Astrocyte (in vitro differentiated cells and primary cell): ENCODE measurements at regions not wholly inside any gene's neighbourhood (a gene's known extent, or its start where the extent isn't known, plus 50 kb on each side); places are given as distances from the start of the nearest gene placed in this dataset.

Source experiments
- DNase-seq: peaks from one replicate; pipeline ENCODE4 v3.0.0-alpha.2; 2010; ENCODE audit warnings: low read depth
- FAIRE-seq: peaks from 2 replicates; lab custom pipeline; 2011; peaks lifted over from hg19 to GRCh38; lab: Jason Lieb, UNC
- H2AFZ ChIP-seq: 2 replicates; pipeline ENCODE4 v1.6.0; 2012; ENCODE audit warnings: low read depth, low read length, inconsistent platforms
- H3K27ac ChIP-seq: 2 replicates; pipeline ENCODE4 v1.5.1; 2011; ENCODE audit warnings: low read depth, low read length, inconsistent platforms
- H3K27me3 ChIP-seq: 2 replicates; pipeline ENCODE4 v1.6.0; 2011; ENCODE audit warnings: low read length, inconsistent platforms; ENCODE audit not compliant: insufficient read depth
- H3K36me3 ChIP-seq: 2 replicates; pipeline ENCODE4 v1.5.1; 2011; ENCODE audit warnings: low read length, inconsistent platforms; ENCODE audit not compliant: insufficient read depth
- H3K4me1 ChIP-seq: 2 replicates; pipeline ENCODE4 v1.5.1; 2011; ENCODE audit warnings: low read length, inconsistent platforms; ENCODE audit not compliant: insufficient read depth
- H3K4me2 ChIP-seq: 2 replicates; pipeline ENCODE4 v1.6.0; 2012; ENCODE audit warnings: low read length, inconsistent platforms
- H3K4me3 ChIP-seq: 2 replicates; pipeline ENCODE4 v1.5.1; 2011; ENCODE audit warnings: low read depth, mild to moderate bottlenecking, low read length, inconsistent platforms; ENCODE audit not compliant: insufficient read depth
- H3K79me2 ChIP-seq: 2 replicates; pipeline ENCODE4 v1.6.0; 2012; ENCODE audit warnings: mild to moderate bottlenecking, low read length, inconsistent platforms; ENCODE audit not compliant: insufficient read depth
- H3K9ac ChIP-seq: 2 replicates; pipeline ENCODE4 v1.6.0; 2012; ENCODE audit warnings: mild to moderate bottlenecking, low read length, inconsistent platforms
- H3K9me3 ChIP-seq: 2 replicates; pipeline ENCODE4 v1.5.1; 2012; ENCODE audit warnings: low read depth, mild to moderate bottlenecking, low read length, inconsistent platforms; ENCODE audit not compliant: insufficient read depth
- H4K20me1 ChIP-seq: 2 replicates; pipeline ENCODE4 v1.6.0; 2012; ENCODE audit warnings: low read length, inconsistent platforms; ENCODE audit not compliant: insufficient read depth
- H3K27ac Mint-ChIP-seq: one replicate; pipeline ENCODE4 v1.8.0; 2021; ENCODE audit warnings: mild to moderate bottlenecking, mixed read lengths; ENCODE audit not compliant: unreplicated experiment
- H3K27me3 Mint-ChIP-seq: one replicate; pipeline ENCODE4 v1.8.0; 2021; ENCODE audit warnings: low read depth, mixed read lengths; ENCODE audit not compliant: unreplicated experiment
- H3K36me3 Mint-ChIP-seq: one replicate; pipeline ENCODE4 v1.8.0; 2021; ENCODE audit warnings: low read depth, mixed read lengths; ENCODE audit not compliant: unreplicated experiment
- H3K4me1 Mint-ChIP-seq: one replicate; pipeline ENCODE4 v1.8.0; 2021; ENCODE audit warnings: low read depth, mixed read lengths; ENCODE audit not compliant: unreplicated experiment
- H3K4me3 Mint-ChIP-seq: one replicate; pipeline ENCODE4 v1.8.0; 2021; ENCODE audit warnings: mild to moderate bottlenecking, moderate library complexity, mixed read lengths; ENCODE audit not compliant: unreplicated experiment
- H3K9me3 Mint-ChIP-seq: one replicate; pipeline ENCODE4 v1.8.0; 2021; ENCODE audit warnings: mild to moderate bottlenecking, mixed read lengths; ENCODE audit not compliant: unreplicated experiment
- EZH2 ChIP-seq: IDR thresholded peaks from 2 replicates; pipeline ENCODE4 v1.6.1; 2012; ENCODE audit warnings: mild to moderate bottlenecking, low read length, inconsistent platforms; ENCODE audit not compliant: insufficient read depth
- TF ChIP-seq, protein P1 (sequence below): IDR thresholded peaks from 2 replicates; pipeline ENCODE4 v1.5.1; 2011; ENCODE audit warnings: low read depth, mild to moderate bottlenecking, inconsistent platforms, low read length, moderate library complexity; ENCODE audit not compliant: insufficient read depth

DNA sequence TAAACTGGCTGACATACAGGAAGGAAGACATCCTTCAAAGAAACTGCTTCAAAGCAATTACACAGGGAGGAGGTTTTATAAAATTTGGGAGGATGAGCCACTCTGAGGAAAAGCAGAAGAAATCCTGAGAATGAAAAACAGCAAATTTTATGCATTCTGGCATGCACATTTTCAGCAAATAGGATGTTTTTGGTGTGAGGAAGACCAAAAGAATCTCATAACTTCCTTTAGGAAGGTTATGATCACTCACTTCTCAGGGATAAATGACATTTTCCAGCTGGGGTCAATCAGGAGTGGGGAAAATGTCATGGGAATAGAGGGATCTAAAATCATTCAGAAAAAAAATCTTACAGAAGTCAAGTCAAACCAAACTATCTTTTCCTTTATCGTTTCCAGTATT, 371.7 kb upstream of the CNTN6 start:
- peaks cover 4% of the 10 kb centered on the region for H3K9me3 Mint-ChIP-seq
- FAIRE-seq (no peak), DNase-seq (no peak)
- Histone ChIP-seq H3K9ac (no peak overlapping the region), H3K4me2 (no peak overlapping the region), H3K79me2 (no peaks in the 10 kb centered on the region), H3K4me3 (no peak overlapping the region), H3K27ac (no peak overlapping the region), H3K27me3 (no peaks in the 10 kb centered on the region), H4K20me1 (no peaks in the 10 kb centered on the region), H3K9me3 (no peaks in the 10 kb centered on the region), H2AFZ (no peak overlapping the region), H3K4me1 (no peaks in the 10 kb centered on the region), H3K36me3 (no peaks in the 10 kb centered on the region)
- no peaks in the 10 kb centered on the region for H3K27me3 Mint-ChIP-seq
- no peaks in the 10 kb centered on the region for H3K36me3 Mint-ChIP-seq
- H3K4me3 Mint-ChIP-seq: no peak overlapping the region
- no peak overlapping the region for H3K27ac Mint-ChIP-seq
- no peaks in the 10 kb centered on the region for H3K4me1 Mint-ChIP-seq
- no peak for TF ChIP-seq EZH2
- TF ChIP-seq, protein P1, sequence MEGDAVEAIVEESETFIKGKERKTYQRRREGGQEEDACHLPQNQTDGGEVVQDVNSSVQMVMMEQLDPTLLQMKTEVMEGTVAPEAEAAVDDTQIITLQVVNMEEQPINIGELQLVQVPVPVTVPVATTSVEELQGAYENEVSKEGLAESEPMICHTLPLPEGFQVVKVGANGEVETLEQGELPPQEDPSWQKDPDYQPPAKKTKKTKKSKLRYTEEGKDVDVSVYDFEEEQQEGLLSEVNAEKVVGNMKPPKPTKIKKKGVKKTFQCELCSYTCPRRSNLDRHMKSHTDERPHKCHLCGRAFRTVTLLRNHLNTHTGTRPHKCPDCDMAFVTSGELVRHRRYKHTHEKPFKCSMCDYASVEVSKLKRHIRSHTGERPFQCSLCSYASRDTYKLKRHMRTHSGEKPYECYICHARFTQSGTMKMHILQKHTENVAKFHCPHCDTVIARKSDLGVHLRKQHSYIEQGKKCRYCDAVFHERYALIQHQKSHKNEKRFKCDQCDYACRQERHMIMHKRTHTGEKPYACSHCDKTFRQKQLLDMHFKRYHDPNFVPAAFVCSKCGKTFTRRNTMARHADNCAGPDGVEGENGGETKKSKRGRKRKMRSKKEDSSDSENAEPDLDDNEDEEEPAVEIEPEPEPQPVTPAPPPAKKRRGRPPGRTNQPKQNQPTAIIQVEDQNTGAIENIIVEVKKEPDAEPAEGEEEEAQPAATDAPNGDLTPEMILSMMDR: no peak

DNA sequence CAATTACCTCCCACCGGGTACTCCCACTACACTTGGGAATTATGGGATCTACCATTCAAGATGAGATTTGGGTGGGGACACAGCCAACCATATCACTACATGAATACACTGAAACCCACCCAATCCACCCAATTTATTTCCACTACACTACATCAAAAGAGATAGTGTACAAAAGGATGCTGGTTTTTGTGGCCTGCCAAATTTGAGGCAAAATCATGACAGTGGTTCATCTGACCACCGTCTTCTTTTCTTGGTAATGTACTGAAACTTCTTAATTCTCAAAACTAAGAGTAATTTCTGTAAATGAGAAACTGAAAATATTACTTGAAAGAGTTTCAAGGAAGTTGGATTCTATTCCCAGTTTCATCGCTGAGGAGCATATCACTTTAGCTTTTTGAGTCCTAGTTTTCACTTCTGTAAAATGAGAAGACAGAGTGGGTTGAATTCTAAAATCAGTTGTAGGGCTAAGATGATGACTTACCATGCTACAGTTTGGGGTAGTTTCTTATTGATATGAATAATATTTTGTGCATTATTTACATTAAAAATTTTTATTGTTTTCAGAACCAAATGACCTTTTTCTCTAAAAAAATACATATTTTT, 360.4 kb upstream of the CNTN6 start:
- Mint-ChIP-seq H3K36me3 (no peaks in the 10 kb centered on the region), H3K9me3 (peaks cover 4% of the 10 kb centered on the region)
- TF ChIP-seq, protein P1: no peak
- TF ChIP-seq EZH2: no peak

DNA sequence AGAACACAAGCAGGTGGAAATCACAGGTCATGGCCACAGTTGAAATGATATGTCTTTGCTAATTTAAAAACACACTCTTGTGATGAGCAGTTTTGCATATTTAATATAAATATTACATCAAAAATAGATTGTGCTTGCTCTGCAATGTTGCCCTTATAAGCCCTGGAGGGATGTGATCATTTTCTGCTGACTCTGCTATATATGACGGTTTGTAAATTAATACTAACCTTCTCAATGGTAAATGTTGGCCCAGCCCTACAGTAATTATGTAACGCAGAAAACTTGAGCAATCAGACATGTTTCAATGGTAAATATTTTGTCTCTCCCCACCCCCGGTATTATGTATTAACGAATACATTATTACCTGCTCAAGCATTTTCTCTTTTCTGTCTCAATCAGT, 359.5 kb upstream of the CNTN6 start:
- H3K27me3 Mint-ChIP-seq: no peaks in the 10 kb centered on the region
- Histone ChIP-seq H3K79me2 (no peaks in the 10 kb centered on the region), H3K27me3 (no peaks in the 10 kb centered on the region), H2AFZ (no peak overlapping the region), H3K9ac (no peak overlapping the region), H3K9me3 (no peaks in the 10 kb centered on the region), H3K27ac (no peak overlapping the region), H3K4me3 (no peak overlapping the region), H3K4me1 (no peaks in the 10 kb centered on the region), H4K20me1 (no peaks in the 10 kb centered on the region), H3K4me2 (no peak overlapping the region), H3K36me3 (no peaks in the 10 kb centered on the region)
- DNase-seq (no peak), FAIRE-seq (no peak)
- no peak overlapping the region for H3K4me3 Mint-ChIP-seq
- H3K4me1 Mint-ChIP-seq: no peaks in the 10 kb centered on the region
- no peaks in the 10 kb centered on the region for H3K36me3 Mint-ChIP-seq
- no peak for TF ChIP-seq EZH2
- TF ChIP-seq, protein P1: no peak
- H3K9me3 Mint-ChIP-seq: peaks cover 5% of the 10 kb centered on the region
- H3K27ac Mint-ChIP-seq: no peak overlapping the region

More for the DNA sequence above, 360.4 kb upstream of the CNTN6 start:
- no peak overlapping the region for H3K4me2 ChIP-seq
- no peaks in the 10 kb centered on the region for H3K27me3 ChIP-seq
- H3K27me3 Mint-ChIP-seq: no peaks in the 10 kb centered on the region
- H3K4me1 ChIP-seq: no peaks in the 10 kb centered on the region
- no peaks in the 10 kb centered on the region for H4K20me1 ChIP-seq
- H3K4me3 Mint-ChIP-seq: no peak overlapping the region
- H3K4me3 ChIP-seq: no peak overlapping the region
- no peaks in the 10 kb centered on the region for H3K79me2 ChIP-seq
- H3K36me3 ChIP-seq: no peaks in the 10 kb centered on the region
- H3K27ac ChIP-seq: no peak overlapping the region
- DNase-seq: no peak
- no peaks in the 10 kb centered on the region for H3K9me3 ChIP-seq
- H3K27ac Mint-ChIP-seq: no peak overlapping the region
- no peak overlapping the region for H3K9ac ChIP-seq
- no peaks in the 10 kb centered on the region for H3K4me1 Mint-ChIP-seq
- FAIRE-seq: no peak
- no peak overlapping the region for H2AFZ ChIP-seq
